GM19397 (cell line): ENCODE measurements at regions not wholly inside any gene's neighbourhood (a gene's known extent, or its start where the extent isn't known, plus 50 kb on each side); places are given as distances from the start of the nearest gene placed in this dataset.

ENCODE experiments used
- ATAC-seq: cut with Tn5 transposase; IDR thresholded peaks from one replicate; pipeline ENCODE4 v1.9.1; 2021; ENCODE audit warnings: mild to moderate bottlenecking, moderate library complexity; ENCODE audit not compliant: unreplicated experiment

GRCh38 chrX:121102101-121102500 lies 54.7 kb downstream of the GLUD2 start:
- ATAC-seq: no peak

- no peak for ATAC-seq
These were observed 56.0 kb downstream of the GLUD2 start for GRCh38 chrX:121103381-121103780.

DNA sequence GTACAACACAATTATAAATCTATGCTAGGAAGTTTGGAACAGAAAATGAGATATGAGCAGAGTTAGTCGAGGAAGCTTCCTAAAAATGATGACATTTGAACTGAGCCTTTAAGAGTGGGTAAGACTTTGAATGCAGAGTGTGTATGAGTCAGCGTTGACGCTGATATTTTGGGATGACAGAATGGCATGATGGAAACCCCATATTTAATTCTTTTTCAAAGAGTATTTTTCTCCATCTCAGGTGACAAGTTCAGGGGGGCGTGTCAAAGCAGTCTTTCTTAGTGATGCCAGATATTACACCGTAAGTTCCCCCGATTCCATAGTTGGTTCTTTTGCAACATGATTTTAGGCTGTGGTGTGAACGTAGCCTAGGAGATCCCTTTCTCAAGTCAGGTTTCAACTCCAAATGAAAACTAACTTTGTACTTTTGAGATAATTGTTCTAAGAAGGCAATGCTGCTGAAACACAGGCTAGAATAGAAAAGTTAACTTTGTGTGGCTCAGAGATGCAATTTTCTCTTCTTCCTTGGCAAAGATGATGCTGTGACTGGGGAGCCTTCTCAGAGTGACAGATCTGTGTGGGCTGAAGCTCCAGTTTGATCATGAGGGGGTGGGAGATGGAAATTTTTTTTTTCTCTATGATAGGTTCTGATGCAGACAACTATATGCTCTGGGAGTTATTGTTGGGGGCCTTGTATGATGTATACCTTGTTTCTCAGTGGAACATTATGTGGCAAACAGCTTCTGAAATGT lies 59.2 kb downstream of the GLUD2 start:
- no peak for ATAC-seq

GRCh38 chrX:121109986-121110385 lies 62.6 kb downstream of the GLUD2 start:
- ATAC-seq: no peak

- no peak for ATAC-seq
These were observed 63.1 kb downstream of the GLUD2 start for GRCh38 chrX:121110536-121110935.

- no peak for ATAC-seq
These were observed 67.3 kb downstream of the GLUD2 start for GRCh38 chrX:121114691-121115090.

DNA sequence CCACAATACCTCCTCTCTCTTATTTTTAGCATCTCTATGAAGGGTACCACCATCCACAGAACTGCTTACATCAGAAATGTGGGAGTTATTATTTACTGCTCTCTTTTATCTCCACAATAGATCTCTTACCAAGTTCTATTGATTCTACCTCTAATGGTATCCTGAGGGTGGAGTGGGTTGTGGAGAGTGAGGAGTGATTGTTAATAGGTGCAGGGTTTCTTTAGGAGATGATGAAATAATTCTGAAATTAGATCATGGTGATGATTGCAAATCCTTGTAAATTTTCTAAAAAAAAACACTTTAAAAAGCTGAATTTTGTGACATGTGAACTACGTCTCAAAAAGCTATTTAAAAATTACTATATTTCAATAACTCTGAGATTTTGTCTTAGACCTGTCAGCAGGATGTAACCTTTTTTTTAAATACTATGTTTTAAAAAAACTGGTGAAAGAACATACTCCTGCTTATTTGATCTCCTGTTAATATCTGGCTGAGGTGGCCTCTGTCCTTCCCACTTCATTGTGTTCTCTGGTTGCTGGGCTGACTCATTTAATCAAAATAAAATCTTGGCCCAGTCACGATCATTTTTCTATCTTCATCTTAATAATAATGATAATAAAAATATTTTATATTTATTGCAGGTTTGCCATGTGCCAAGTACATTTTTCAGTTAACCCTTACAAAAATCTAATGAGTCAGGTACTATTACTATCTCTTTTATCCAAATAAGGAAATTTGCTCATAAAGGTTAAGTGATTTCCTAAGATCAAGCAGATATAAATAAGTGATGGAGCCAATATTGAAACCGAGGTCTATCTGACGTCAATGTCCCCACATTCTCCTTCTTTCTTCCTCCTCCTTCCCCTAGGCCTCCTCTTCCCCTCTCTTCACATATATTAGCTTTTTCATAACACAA lies 73.5 kb downstream of the GLUD2 start:
- ATAC-seq: no peak

- ATAC-seq: no peak
These were observed 74.9 kb downstream of the GLUD2 start for GRCh38 chrX:121122332-121122731.

GRCh38 chrX:121128925-121129877 lies 81.8 kb downstream of the GLUD2 start:
- no peak for ATAC-seq

GRCh38 chrX:121132675-121133074 lies 85.3 kb downstream of the GLUD2 start:
- no peak for ATAC-seq

GRCh38 chrX:121135488-121136207 lies 88.2 kb downstream of the GLUD2 start:
- no peak for ATAC-seq

DNA sequence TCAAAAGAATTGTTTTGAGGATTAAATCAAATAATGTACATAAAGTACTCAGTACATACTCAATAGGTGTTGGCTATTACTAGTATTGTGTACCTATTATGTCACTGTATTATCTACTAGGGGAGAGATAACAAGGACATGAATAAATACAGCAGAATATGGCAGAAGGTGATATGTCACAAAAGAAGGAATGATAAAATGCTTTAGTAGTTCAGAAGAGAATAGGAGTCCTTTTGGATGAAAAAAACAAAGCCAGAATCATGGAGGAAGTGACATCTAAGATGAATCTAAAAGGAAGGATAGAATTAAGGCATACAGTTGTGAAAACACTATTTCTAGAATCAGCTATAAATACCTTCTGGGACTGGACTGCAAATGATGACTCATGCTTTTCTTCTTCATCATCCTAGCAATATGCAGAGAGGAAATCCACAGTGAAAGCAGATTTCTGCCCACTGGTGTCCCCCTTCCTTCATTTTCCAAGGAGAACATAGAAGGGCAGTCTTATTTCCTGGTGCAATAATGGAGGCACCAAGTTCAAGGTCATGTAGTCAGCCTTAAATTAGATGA lies 98.7 kb downstream of the GLUD2 start:
- no peak for ATAC-seq

DNA sequence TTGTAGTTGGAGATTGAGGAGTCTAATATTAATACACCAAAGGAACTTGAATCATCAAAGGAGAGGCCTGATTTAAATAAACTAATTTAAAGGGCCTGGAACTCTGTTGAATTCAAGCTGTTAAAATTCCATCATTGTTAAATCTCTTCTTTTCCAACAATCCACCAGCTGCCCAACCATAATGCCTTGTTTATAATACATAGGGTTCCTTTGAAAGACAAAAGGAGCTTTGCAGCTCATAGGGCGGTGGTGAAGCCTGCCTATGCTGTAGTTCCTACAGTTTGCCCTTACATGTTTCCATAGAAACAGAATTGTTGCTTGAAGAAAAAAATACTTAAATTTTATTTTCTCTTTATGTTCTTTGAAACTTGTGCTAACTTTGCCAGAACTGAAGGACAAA lies 102.8 kb downstream of the GLUD2 start:
- ATAC-seq: no peak

DNA sequence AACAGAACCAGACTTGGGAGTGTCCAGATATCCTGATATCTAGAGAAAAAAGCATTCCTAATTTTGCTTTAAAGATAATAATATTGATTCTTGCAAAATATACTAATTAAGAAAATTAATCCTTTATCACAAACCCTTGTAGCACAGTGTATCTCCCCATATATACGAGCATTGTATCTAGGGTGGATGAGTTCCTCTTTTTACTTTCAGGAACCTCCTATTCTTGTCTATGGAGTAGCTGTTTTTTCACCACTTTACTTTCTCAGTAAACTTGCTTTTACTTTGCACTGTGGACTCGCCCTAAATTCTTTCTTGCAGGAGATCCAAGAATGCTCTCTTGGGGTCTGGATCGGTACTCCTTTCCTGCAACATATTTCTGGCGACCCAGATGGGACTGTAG lies 103.9 kb downstream of the GLUD2 start:
- no peak for ATAC-seq

GRCh38 chrX:121154858-121155404 lies 107.5 kb downstream of the GLUD2 start:
- no peak for ATAC-seq

- ATAC-seq: peak; percentile 81
These were observed 113.6 kb downstream of the GLUD2 start for GRCh38 chrX:121160987-121161386.

- ATAC-seq: peak; percentile 34
These were observed 114.1 kb downstream of the GLUD2 start for GRCh38 chrX:121161501-121161933.

- no peak for ATAC-seq
These were observed 116.0 kb downstream of the GLUD2 start for GRCh38 chrX:121163443-121163842.

DNA sequence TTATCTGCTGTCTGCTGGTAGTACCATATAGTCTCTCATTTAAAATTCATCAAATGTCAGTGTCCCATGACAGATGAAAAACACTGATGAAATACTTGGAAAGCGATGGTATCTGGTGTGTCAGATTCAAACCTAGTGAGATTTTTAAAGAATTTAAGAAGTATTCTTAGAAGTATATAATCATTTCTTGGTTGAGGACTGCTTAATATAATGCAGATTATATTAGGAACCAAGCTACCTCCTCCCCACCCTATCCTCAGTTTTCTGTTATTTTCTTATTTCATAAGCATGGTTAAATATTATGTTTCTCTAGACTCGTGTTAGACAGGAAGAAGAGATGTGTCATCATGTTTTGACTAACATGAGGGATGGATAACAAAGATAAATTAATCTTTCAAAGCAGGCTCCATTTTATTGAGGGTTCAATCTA lies 118.5 kb downstream of the GLUD2 start:
- ATAC-seq: no peak
